ENCODE measurements at regions not wholly inside any gene's neighbourhood (a gene's known extent, or its start where the extent isn't known, plus 50 kb on each side); places are given as distances from the start of the nearest gene placed in this dataset.

GRCh38 chr1:36602184-36602583 lies 119.5 kb upstream of the CSF3R start:
- Histone ChIP-seq H3K27me3 (peaks cover 0 to 48% (median 25%) of the 10 kb centered on the region in 7 donors), H3K27ac (no peak overlapping the region), H3K36me3 (no peaks in the 10 kb centered on the region), H3K4me3 (no peak overlapping the region), H3K9me3 (no peaks in the 10 kb centered on the region), H3K4me1 (no peaks in the 10 kb centered on the region)
- whole genome bisulfite sequencing, 2 donors, result 72 to 74% methylated on average over 4 of the region's 4 CpGs
- intact Hi-C loops (cut with DNase I), result no loop called here
- no peak for TF ChIP-seq CTCF (IDR thresholded peaks at IDR 0.05)
- ATAC-seq, result no peak
- no peak for DNase-seq

GRCh38 chr1:36599828-36600227 lies 117.1 kb upstream of the CSF3R start:
- ATAC-seq, result no peak
- intact Hi-C loops (cut with DNase I), result no loop called here

GRCh38 chr1:36597514-36597913 lies 114.8 kb upstream of the CSF3R start:
- no peaks in the 10 kb centered on the region for H3K4me1 ChIP-seq
- no peak overlapping the region for H3K27ac ChIP-seq
- intact Hi-C loops (cut with DNase I), result no loop called here
- peaks cover 0 to 74% (median 62%) of the 10 kb centered on the region in 7 donors for H3K27me3 ChIP-seq
- no peak for TF ChIP-seq CTCF (IDR thresholded peaks at IDR 0.05)
- 75 to 80% methylated on average over 5 of the region's 5 CpGs for WGBS, 2 donors
- H3K4me3 ChIP-seq, result no peak overlapping the region
- no peak for ATAC-seq
- no peak for DNase-seq
- H3K9me3 ChIP-seq, result no peaks in the 10 kb centered on the region
- no peaks in the 10 kb centered on the region for H3K36me3 ChIP-seq

More at GRCh38 chr1:36599828-36600227, 117.1 kb upstream of the CSF3R start:
- no peak for TF ChIP-seq CTCF (IDR thresholded peaks at IDR 0.05)
- Histone ChIP-seq H3K36me3 (no peaks in the 10 kb centered on the region), H3K27ac (no peak overlapping the region), H3K9me3 (no peaks in the 10 kb centered on the region), H3K4me1 (no peaks in the 10 kb centered on the region), H3K27me3 (peaks cover 0 to 58% (median 48%) of the 10 kb centered on the region in 7 donors), H3K4me3 (no peak overlapping the region)
- 69 to 77% methylated on average over 1 of the region's 1 CpG for WGBS, 2 donors
- DNase-seq, result no peak

DNA sequence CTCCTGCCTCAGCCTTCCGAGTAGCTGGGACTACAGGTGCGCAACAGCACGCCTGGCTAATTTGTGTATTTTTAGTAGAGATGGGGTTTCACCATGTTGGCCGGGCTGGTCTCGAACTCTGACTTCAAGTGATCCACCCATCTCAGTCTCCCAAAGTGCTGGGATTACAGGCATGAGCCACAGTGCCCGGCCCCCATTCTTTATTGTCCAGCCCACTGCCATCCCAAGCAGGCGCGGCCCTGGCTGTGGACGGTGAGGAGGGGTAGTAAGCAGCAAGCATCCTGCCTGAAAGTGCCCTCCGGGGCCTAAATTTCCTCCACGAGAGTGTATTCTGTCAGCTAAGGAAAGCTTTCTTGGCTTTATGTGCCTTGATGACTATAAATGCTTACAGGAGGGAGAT lies 113.2 kb upstream of the CSF3R start:
- Histone ChIP-seq H3K36me3 (no peaks in the 10 kb centered on the region), H3K9me3 (no peaks in the 10 kb centered on the region), H3K4me3 (no peak overlapping the region), H3K4me1 (no peaks in the 10 kb centered on the region), H3K27me3 (peaks cover 0 to 82% (median 73%) of the 10 kb centered on the region in 7 donors), H3K27ac (no peak overlapping the region)
- intact Hi-C loops (cut with DNase I), result no loop called here
- WGBS, 2 donors, result 80 to 81% methylated on average over 11 of the region's 11 CpGs
- TF ChIP-seq CTCF (IDR thresholded peaks at IDR 0.05), result no peak
- no peak for DNase-seq
- no peak for ATAC-seq
